GM19397 (cell line): ENCODE measurements at regions not wholly inside any gene's neighbourhood (a gene's known extent, or its start where the extent isn't known, plus 50 kb on each side); places are given as distances from the start of the nearest gene placed in this dataset.
"Not testable (repeated sequence)": the region's sequence is repeated elsewhere in the genome, so short reads cannot be mapped to it uniquely, and the experiment has no call there.

Experiments
- ATAC-seq: cut with Tn5 transposase; IDR thresholded peaks from one replicate; pipeline ENCODE4 v1.9.1; 2021; ENCODE audit warnings: mild to moderate bottlenecking, moderate library complexity; ENCODE audit not compliant: unreplicated experiment

- peak; percentile 78 for ATAC-seq
Measured at GRCh38 chr1:239976130-239976968, 115.3 kb upstream of the FMN2 start.

GRCh38 chr1:239977416-239977815 lies 114.3 kb upstream of the FMN2 start:
- no peak for ATAC-seq

GRCh38 chr1:239979456-239979855 lies 112.2 kb upstream of the FMN2 start:
- ATAC-seq: no peak

- no peak for ATAC-seq
Measured at GRCh38 chr1:239982762-239983161, 108.9 kb upstream of the FMN2 start.

GRCh38 chr1:239985044-239985443 lies 106.6 kb upstream of the FMN2 start:
- no peak for ATAC-seq

GRCh38 chr1:239987103-239987745 lies 104.5 kb upstream of the FMN2 start:
- ATAC-seq: no peak

GRCh38 chr1:239989990-239990389 lies 101.7 kb upstream of the FMN2 start:
- ATAC-seq: no peak

- ATAC-seq: not testable (repeated sequence)
Measured at GRCh38 chr1:239992566-239992965, 99.1 kb upstream of the FMN2 start.

GRCh38 chr1:239993366-239993765 lies 98.3 kb upstream of the FMN2 start:
- no peak for ATAC-seq

- ATAC-seq: no peak
Measured at GRCh38 chr1:239995281-239995680, 96.4 kb upstream of the FMN2 start.

GRCh38 chr1:239997160-239997514 lies 94.5 kb upstream of the FMN2 start:
- ATAC-seq: no peak

GRCh38 chr1:239997515-239998311 lies 94.0 kb upstream of the FMN2 start:
- ATAC-seq: no peak

- ATAC-seq: no peak
Measured at GRCh38 chr1:239998312-239998649, 93.4 kb upstream of the FMN2 start.

GRCh38 chr1:239999170-239999569 lies 92.5 kb upstream of the FMN2 start:
- ATAC-seq: no peak

GRCh38 chr1:240000634-240001033 lies 91.0 kb upstream of the FMN2 start:
- ATAC-seq: no peak

- no peak for ATAC-seq
Measured at GRCh38 chr1:240001177-240001740, 90.4 kb upstream of the FMN2 start.

- ATAC-seq: no peak
Measured at GRCh38 chr1:240004086-240004749, 87.5 kb upstream of the FMN2 start.

GRCh38 chr1:240005997-240006650 lies 85.6 kb upstream of the FMN2 start:
- no peak for ATAC-seq

GRCh38 chr1:240008298-240008697 lies 83.4 kb upstream of the FMN2 start:
- no peak for ATAC-seq

GRCh38 chr1:240014051-240014450 lies 77.6 kb upstream of the FMN2 start:
- no peak for ATAC-seq
